Lung (tissue), 11 donors: ENCODE measurements at regions not wholly inside any gene's neighbourhood (a gene's known extent, or its start where the extent isn't known, plus 50 kb on each side); places are given as distances from the start of the nearest gene placed in this dataset.
A peak's percentile ranks its signal among the peaks of the same experiment; 100 is the strongest.

Experiments used
- ATAC-seq: fragments of 200-7000 bp; cut with Tn5 transposase; one replicate; pipeline ENCODE4 v1.9.1; 2020; ENCODE audit warnings: moderate number of reproducible peaks; ENCODE audit not compliant: insufficient read depth, low FRiP score
- DNase-seq, 3 donors: peaks; one replicate each; pipeline ENCODE4 v3.0.0-alpha.2; 2013 to 2017
- H3K27ac ChIP-seq, 2 donors: one replicate each; pipeline ENCODE4 v1.5.1; 2013; ENCODE audit warnings: mild to moderate bottlenecking in 2 of 2, moderate library complexity in 2 of 2, control low read depth in 1 of 2, inconsistent platforms in 1 of 2, low read depth in 1 of 2, low read length in 1 of 2
- H3K27me3 ChIP-seq, 3 donors: one replicate each; pipeline ENCODE4 v1.5.1; 2013; ENCODE audit warnings: low read length in 2 of 3; ENCODE audit not compliant: control insufficient read depth in 3 of 3, insufficient read depth in 3 of 3
- H3K36me3 ChIP-seq, 4 donors: one replicate each; pipeline ENCODE4 v1.5.1; 2013; ENCODE audit warnings: low read length in 4 of 4, mild to moderate bottlenecking in 1 of 4, moderate library complexity in 1 of 4; ENCODE audit not compliant: control insufficient read depth in 4 of 4, insufficient read depth in 4 of 4
- H3K4me1 ChIP-seq, 5 donors: one replicate each; pipeline ENCODE4 v1.5.1; 2013; ENCODE audit warnings: low read length in 5 of 5, mild to moderate bottlenecking in 2 of 5, moderate library complexity in 1 of 5; ENCODE audit not compliant: control insufficient read depth in 5 of 5, insufficient read depth in 5 of 5
- H3K4me3 ChIP-seq: one replicate; pipeline ENCODE4 v1.5.1; 2013; ENCODE audit warnings: mild to moderate bottlenecking, control low read depth, moderate library complexity
- H3K9ac ChIP-seq, 2 donors: one replicate each; pipeline ENCODE4 v1.5.1; 2013; ENCODE audit warnings: low read length in 2 of 2, control low read depth in 1 of 2; ENCODE audit not compliant: insufficient read depth in 1 of 2
- H3K9me3 ChIP-seq, 4 donors: one replicate each; pipeline ENCODE4 v1.5.1; 2013; ENCODE audit warnings: low read length in 3 of 4, mild to moderate bottlenecking in 1 of 4, moderate library complexity in 1 of 4; ENCODE audit not compliant: control insufficient read depth in 4 of 4, insufficient read depth in 3 of 4
- CTCF ChIP-seq: IDR thresholded peaks from 2 replicates; pipeline ENCODE4 v1.5.1; 2012; ENCODE audit warnings: mild to moderate bottlenecking; ENCODE audit errors: control extremely low read depth, extremely low read depth
- WGBS, 2 donors: extraction: QIAGEN DNeasy Blood & Tissue Kit; methylation state at CpG; one replicate each; pipeline ENCODE4 v1.1.7; 2013; 5-methylcytosine and 5-hydroxymethylcytosine counted together
- donor health status: control.
- donor health status: control.
- donor health status: Bipolar disorder and iron deficiency.
- donor health status: healthy.
- donor health status: DM: yes; HTN: yes; CAD: no.

- ATAC-seq, result no peak
- H3K9ac ChIP-seq, result no peak overlapping the region
- TF ChIP-seq CTCF, result no peak
- H3K27ac ChIP-seq, result no peak overlapping the region
- DNase-seq, result no peak
- 74 to 78% methylated on average over 4 of the region's 4 CpGs for WGBS, 2 donors
- H3K36me3 ChIP-seq, result no peaks in the 10 kb centered on the region
- H3K9me3 ChIP-seq, result peaks cover 0 to 1% (median 0%) of the 10 kb centered on the region in 4 donors
- no peaks in the 10 kb centered on the region for H3K27me3 ChIP-seq
- no peak overlapping the region for H3K4me3 ChIP-seq
- H3K4me1 ChIP-seq, result peaks cover 0 to 4% (median 0%) of the 10 kb centered on the region in 5 donors
Observed at GRCh38 chr5:31098811-31099210, 94.7 kb upstream of the CDH6 start.

GRCh38 chr5:31097851-31098250, 95.6 kb upstream of the CDH6 start:
- H3K36me3 ChIP-seq, result no peaks in the 10 kb centered on the region
- no peak overlapping the region for H3K9ac ChIP-seq
- no peak for TF ChIP-seq CTCF
- ATAC-seq, result no peak
- peaks cover 0 to 4% (median 0%) of the 10 kb centered on the region in 5 donors for H3K4me1 ChIP-seq
- H3K27ac ChIP-seq, result no peak overlapping the region
- H3K4me3 ChIP-seq, result no peak overlapping the region
- H3K9me3 ChIP-seq, result peaks cover 0 to 3% (median under 1%) of the 10 kb centered on the region in 4 donors
- no peaks in the 10 kb centered on the region for H3K27me3 ChIP-seq
- DNase-seq, result no peak

- TF ChIP-seq CTCF, result no peak
- Histone ChIP-seq H3K4me1 (peaks cover 0 to 4% (median 0%) of the 10 kb centered on the region in 5 donors), H3K9ac (no peak overlapping the region), H3K27ac (peak overlapping the region in 1 of 2 donors; percentile 31), H3K27me3 (no peaks in the 10 kb centered on the region), H3K4me3 (no peak overlapping the region), H3K9me3 (peaks cover 0 to 3% (median under 1%) of the 10 kb centered on the region in 4 donors), H3K36me3 (no peaks in the 10 kb centered on the region)
- DNase-seq, result peak in 1 of 3 donors; percentile 42
- whole genome bisulfite sequencing, 2 donors, result 64 to 76% methylated on average over 5 of the region's 5 CpGs
- no peak for ATAC-seq
Observed at GRCh38 chr5:31096238-31096865, 97.1 kb upstream of the CDH6 start.

GRCh38 chr5:31095796-31096195, 97.7 kb upstream of the CDH6 start:
- no peak for DNase-seq
- Histone ChIP-seq H3K9me3 (peaks cover 0 to 3% (median 0%) of the 10 kb centered on the region in 4 donors), H3K4me1 (peaks cover 0 to 4% (median 0%) of the 10 kb centered on the region in 5 donors), H3K27me3 (no peaks in the 10 kb centered on the region), H3K36me3 (no peaks in the 10 kb centered on the region), H3K4me3 (no peak overlapping the region), H3K9ac (no peak overlapping the region), H3K27ac (no peak overlapping the region)
- 88 to 92% methylated on average over 1 of the region's 1 CpG for WGBS, 2 donors
- TF ChIP-seq CTCF, result no peak
- no peak for ATAC-seq
